OCI-LY3 (cell line): ENCODE measurements at regions not wholly inside any gene's neighbourhood (a gene's known extent, or its start where the extent isn't known, plus 50 kb on each side); places are given as distances from the start of the nearest gene placed in this dataset.
A peak's percentile ranks its signal among the peaks of the same experiment; 100 is the strongest.

Experiments
- H2AFZ ChIP-seq: fragments of 200-600, 300-600 bp; shearing (Covaris generic); 2 replicates; pipeline ENCODE4 v1.6.0; 2014; ENCODE audit warnings: antibody characterized with exemption, low read depth, low read length
- H3K27ac ChIP-seq: fragments of 200-600, 300-600 bp; sonication (generic); 2 replicates; pipeline ENCODE4 v1.5.1; 2014; ENCODE audit warnings: mild to moderate bottlenecking, low read length, moderate library complexity, mixed read lengths
- H3K27me3 ChIP-seq: fragments of 200-600, 300-600 bp; sonication (generic); 2 replicates; pipeline ENCODE4 v1.6.1; 2014; ENCODE audit warnings: low read depth, low read length, mixed read lengths
- H3K36me3 ChIP-seq: fragments of 200-600, 300-600 bp; sonication (generic); replicated peaks from 2 replicates; pipeline ENCODE3; 2014; ENCODE audit warnings: low read depth, low read length, mixed read lengths
- H3K4me1 ChIP-seq: fragments of 300-600, 200-600 bp; sonication (generic); 2 replicates; pipeline ENCODE4 v1.6.1; 2014; ENCODE audit warnings: low read length, mixed read lengths
- H3K4me2 ChIP-seq: fragments of 200-600, 300-600 bp; sonication (generic); 2 replicates; pipeline ENCODE4 v1.6.1; 2014; ENCODE audit warnings: low read length, mixed read lengths
- H3K4me3 ChIP-seq: fragments of 300-600, 200-600 bp; sonication (generic); 2 replicates; pipeline ENCODE4 v1.5.1; 2014; ENCODE audit warnings: antibody characterized with exemption, mild to moderate bottlenecking, low read length, moderate library complexity
- H3K79me2 ChIP-seq: fragments of 300-600, 200-600 bp; shearing (Covaris generic); 2 replicates; pipeline ENCODE4 v1.6.1; 2014; ENCODE audit warnings: mild to moderate bottlenecking, low read length, mixed read lengths
- H3K9ac ChIP-seq: fragments of 300-600, 200-600 bp; shearing (Covaris generic); 2 replicates; pipeline ENCODE4 v1.6.0; 2014; ENCODE audit warnings: mild to moderate bottlenecking, low read length, moderate library complexity
- H3K9me3 ChIP-seq: fragments of 200-600, 300-600 bp; shearing (Covaris generic); 2 replicates; pipeline ENCODE4 v1.6.1; 2014; ENCODE audit warnings: low read length, mixed read lengths; ENCODE audit not compliant: insufficient read depth
- H4K20me1 ChIP-seq: fragments of 200-600, 300-600 bp; sonication (generic); 2 replicates; pipeline ENCODE4 v1.6.1; 2016; ENCODE audit warnings: low read length, mixed read lengths; ENCODE audit not compliant: insufficient read depth
- CTCF ChIP-seq: fragments of 200-600, 300-600 bp; sonication (generic); IDR thresholded peaks from 2 replicates; pipeline ENCODE4 v1.5.1; 2014; ENCODE audit warnings: antibody characterized with exemption, low read length, low read depth
- EZH2phosphoT487 ChIP-seq: fragments of 200-600 bp; shearing (Covaris generic); IDR thresholded peaks from 2 replicates; pipeline ENCODE4 v1.6.1; 2018; ENCODE audit warnings: antibody characterized with exemption, mixed run types, low read depth

DNA sequence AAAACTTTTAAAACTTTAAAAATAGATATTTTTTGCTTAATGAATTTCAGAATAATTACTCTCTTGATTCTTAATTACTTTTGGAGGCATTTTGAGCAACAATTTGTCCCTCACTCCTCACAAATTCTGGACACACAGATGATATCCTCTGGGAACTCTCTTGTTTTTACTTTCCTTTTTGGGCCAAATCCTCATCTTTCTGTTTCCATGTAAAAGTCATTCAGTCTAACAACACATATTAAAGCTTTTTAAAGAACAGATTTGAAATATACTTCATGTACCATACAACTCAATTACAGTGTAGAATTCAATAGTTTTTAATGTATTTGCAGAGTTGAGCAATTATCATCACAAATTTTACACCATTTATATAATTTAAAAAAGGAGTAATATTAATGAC is 983.1 kb downstream of the STIM2 start:
- no peak overlapping the region for H3K4me3 ChIP-seq
- no peaks in the 10 kb centered on the region for H4K20me1 ChIP-seq

GRCh38 chr4:27844376-27844775 is 983.7 kb downstream of the STIM2 start:
- H4K20me1 ChIP-seq = no peaks in the 10 kb centered on the region
- no peak overlapping the region for H3K27ac ChIP-seq
- H3K79me2 ChIP-seq = no peaks in the 10 kb centered on the region
- TF ChIP-seq EZH2phosphoT487 (no peak), CTCF (no peak)
- H3K9ac ChIP-seq = no peak overlapping the region
- H3K27me3 ChIP-seq = no peaks in the 10 kb centered on the region
- H2AFZ ChIP-seq = no peak overlapping the region
- no peaks in the 10 kb centered on the region for H3K36me3 ChIP-seq
- no peaks in the 10 kb centered on the region for H3K9me3 ChIP-seq
- H3K4me3 ChIP-seq = no peak overlapping the region
- no peak overlapping the region for H3K4me2 ChIP-seq
- H3K4me1 ChIP-seq = peaks cover 4% of the 10 kb centered on the region; the same call in 1 of the 2 replicates

More for the DNA sequence above, 983.1 kb downstream of the STIM2 start:
- TF ChIP-seq CTCF (no peak), EZH2phosphoT487 (no peak)
- no peak overlapping the region for H3K4me2 ChIP-seq
- no peaks in the 10 kb centered on the region for H3K36me3 ChIP-seq
- H3K27ac ChIP-seq = no peak overlapping the region
- no peak overlapping the region for H3K9ac ChIP-seq
- no peaks in the 10 kb centered on the region for H3K79me2 ChIP-seq
- no peaks in the 10 kb centered on the region for H3K27me3 ChIP-seq
- H3K9me3 ChIP-seq = no peaks in the 10 kb centered on the region
- H3K4me1 ChIP-seq = peaks cover 4% of the 10 kb centered on the region; the same call in 1 of the 2 replicates
- H2AFZ ChIP-seq = no peak overlapping the region

- no peak overlapping the region for H3K9ac ChIP-seq
- H3K79me2 ChIP-seq = no peaks in the 10 kb centered on the region
- TF ChIP-seq CTCF (no peak), EZH2phosphoT487 (no peak)
- H2AFZ ChIP-seq = no peak overlapping the region
- H3K4me3 ChIP-seq = no peak overlapping the region
- peaks cover 4% of the 10 kb centered on the region; the same call in 1 of the 2 replicates for H3K4me1 ChIP-seq
- no peak overlapping the region for H3K27ac ChIP-seq
- no peaks in the 10 kb centered on the region for H4K20me1 ChIP-seq
- H3K4me2 ChIP-seq = no peak overlapping the region
- no peaks in the 10 kb centered on the region for H3K9me3 ChIP-seq
- H3K36me3 ChIP-seq = no peaks in the 10 kb centered on the region
- H3K27me3 ChIP-seq = no peaks in the 10 kb centered on the region
Observed at GRCh38 chr4:27846951-27847350, 986.3 kb downstream of the STIM2 start.

DNA sequence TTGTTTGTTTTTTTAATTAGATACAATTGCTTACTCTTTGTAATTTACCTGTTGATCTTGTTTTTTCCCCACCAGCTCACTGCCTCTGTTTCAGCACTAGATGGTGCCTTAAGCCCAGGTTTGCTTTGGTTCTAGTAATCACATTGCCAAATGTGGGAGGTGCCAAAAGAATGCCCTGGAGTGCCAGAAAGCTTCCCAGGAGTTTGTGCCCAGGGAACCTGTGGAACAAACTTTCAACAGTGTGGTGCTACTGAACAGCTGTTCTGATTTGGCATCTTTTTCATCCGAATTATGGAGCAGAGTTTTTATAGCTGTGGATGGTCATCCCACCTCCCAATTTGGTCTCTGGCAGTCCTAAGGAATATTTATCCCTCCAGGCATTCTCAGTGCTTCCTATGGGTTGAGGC is 1000.7 kb downstream of the STIM2 start:
- Histone ChIP-seq H3K4me2 (peak overlapping the region; percentile 95), H3K79me2 (no peaks in the 10 kb centered on the region), H4K20me1 (no peaks in the 10 kb centered on the region), H3K4me3 (peak overlapping the region; percentile 72), H3K27me3 (no peaks in the 10 kb centered on the region), H3K4me1 (peaks cover 16% of the 10 kb centered on the region), H3K9me3 (no peaks in the 10 kb centered on the region), H3K27ac (no peak overlapping the region; the same call in 1 of the 2 replicates), H3K9ac (peak overlapping the region; percentile 55), H3K36me3 (no peaks in the 10 kb centered on the region), H2AFZ (peak overlapping the region; percentile 62)
- no peak for TF ChIP-seq EZH2phosphoT487
- TF ChIP-seq CTCF = peak; percentile 67
